ENCODE measurements at regions not wholly inside any gene's neighbourhood (a gene's known extent, or its start where the extent isn't known, plus 50 kb on each side); places are given as distances from the start of the nearest gene placed in this dataset.

DNA sequence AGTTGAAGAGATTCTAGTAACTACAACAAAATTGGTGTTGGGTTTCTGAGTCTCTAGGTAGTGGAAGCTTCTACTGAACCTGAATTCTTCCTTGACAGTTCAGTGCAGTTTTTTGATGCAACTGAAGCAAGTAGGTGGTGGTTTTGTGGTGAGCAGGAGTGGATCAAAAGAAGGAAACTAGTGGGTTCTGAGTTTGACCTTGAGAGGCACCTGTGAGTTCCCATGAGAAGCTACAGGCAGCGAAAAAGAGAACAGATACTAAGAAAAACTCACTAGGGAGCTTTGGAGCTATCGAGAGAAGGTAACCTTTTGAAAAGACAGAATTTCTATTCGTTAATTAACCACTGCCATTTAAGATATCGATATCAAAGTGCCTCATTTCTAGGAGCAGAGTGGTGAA, 145.2 kb downstream of the PDHA2 start:
- Histone ChIP-seq H3K79me2 (ENCODE audit: control insufficient read depth, insufficient read depth, low read length) (no peaks in the 10 kb centered on the region), H3K4me3 (no peak overlapping the region), H3K27me3 (replicated peaks in 1 of 2; ENCODE audit: control insufficient read depth in 2 of 2, insufficient read depth in 2 of 2, low read length in 1 of 2) (no peaks in the 10 kb centered on the region), H3K36me3 (ENCODE audit: control insufficient read depth in 2 of 2, insufficient read depth in 2 of 2, low read length in 1 of 2) (no peaks in the 10 kb centered on the region), H3K4me1 (ENCODE audit: control insufficient read depth, insufficient read depth, low read length) (no peaks in the 10 kb centered on the region), H3K9ac (ENCODE audit: control insufficient read depth, insufficient read depth, low read length) (no peak overlapping the region), H3K27ac (ENCODE audit: control insufficient read depth, insufficient read depth) (no peak overlapping the region), H3K9me3 (replicated peaks; ENCODE audit: control insufficient read depth, insufficient read depth, low read length) (no peaks in the 10 kb centered on the region; the same call in 2 of the 3 replicates), H3K4me2 (ENCODE audit: control insufficient read depth, insufficient read depth) (no peak overlapping the region), H2AFZ (ENCODE audit: control insufficient read depth, low read depth, low read length) (no peak overlapping the region), H4K20me1 (ENCODE audit: control insufficient read depth, insufficient read depth) (no peaks in the 10 kb centered on the region)
- ChIA-PET CTCF (no interaction called here), POLR2A (no interaction called here), SMC1A (ENCODE audit: uncharacterized antibody, unreplicated experiment) (interaction anchor here (1.8 kb wide), 1 partner anchor 13 kb away, joined by 3 read pairs; no protein-coding TSS in a partner anchor), RAD21 (ENCODE audit: unreplicated experiment) (no interaction called here)
- FAIRE-seq (no peak), DNase-seq (ENCODE audit: low read depth, low spot score) (peak; percentile 4), ATAC-seq (peak; percentile 77)
- no TSS peak for BruUV-seq (replicated peaks)
- in situ Hi-C loops (cut with MboI) (no loop called here), intact Hi-C loops (cut with micrococcal nuclease; ENCODE audit: unreplicated experiment) (no loop called here)
- WGBS (ENCODE audit: insufficient coverage, insufficient replicate concordance, low lambda C conversion rate, missing lambda C conversion rate) = 1% methylated on average over 4 of the region's 4 CpGs
- TF ChIP-seq HCFC1 (IDR thresholded peaks at IDR 0.05; ENCODE audit: low read length) = no peak
- TF ChIP-seq TCF3 (IDR thresholded peaks at IDR 0.05; ENCODE audit: borderline replicate concordance, insufficient read depth, low read depth, low read length) = no peak
- TF ChIP-seq, protein P1, sequence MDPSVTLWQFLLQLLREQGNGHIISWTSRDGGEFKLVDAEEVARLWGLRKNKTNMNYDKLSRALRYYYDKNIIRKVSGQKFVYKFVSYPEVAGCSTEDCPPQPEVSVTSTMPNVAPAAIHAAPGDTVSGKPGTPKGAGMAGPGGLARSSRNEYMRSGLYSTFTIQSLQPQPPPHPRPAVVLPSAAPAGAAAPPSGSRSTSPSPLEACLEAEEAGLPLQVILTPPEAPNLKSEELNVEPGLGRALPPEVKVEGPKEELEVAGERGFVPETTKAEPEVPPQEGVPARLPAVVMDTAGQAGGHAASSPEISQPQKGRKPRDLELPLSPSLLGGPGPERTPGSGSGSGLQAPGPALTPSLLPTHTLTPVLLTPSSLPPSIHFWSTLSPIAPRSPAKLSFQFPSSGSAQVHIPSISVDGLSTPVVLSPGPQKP (IDR thresholded peaks at IDR 0.05; ENCODE audit: low read depth, low read length) = no peak
- TF ChIP-seq MEF2B (IDR thresholded peaks at IDR 0.05; ENCODE audit: partially characterized antibody, poor library complexity, severe bottlenecking) = peak; percentile 49
- TF ChIP-seq CEBPB (IDR thresholded peaks at IDR 0.05; ENCODE audit: borderline replicate concordance in 1 of 2, low read depth in 2 of 2, low read length in 2 of 2) = no peak
- no peak for TF ChIP-seq EP300 (IDR thresholded peaks at IDR 0.05; ENCODE audit: borderline replicate concordance in 1 of 2, control insufficient read depth in 1 of 2, low read depth in 2 of 2, low read length in 2 of 2)
- no peak for TF ChIP-seq SRF (IDR thresholded peaks at IDR 0.05; ENCODE audit: low read depth in 2 of 2, low read length in 2 of 2)
- TF ChIP-seq, protein P2, sequence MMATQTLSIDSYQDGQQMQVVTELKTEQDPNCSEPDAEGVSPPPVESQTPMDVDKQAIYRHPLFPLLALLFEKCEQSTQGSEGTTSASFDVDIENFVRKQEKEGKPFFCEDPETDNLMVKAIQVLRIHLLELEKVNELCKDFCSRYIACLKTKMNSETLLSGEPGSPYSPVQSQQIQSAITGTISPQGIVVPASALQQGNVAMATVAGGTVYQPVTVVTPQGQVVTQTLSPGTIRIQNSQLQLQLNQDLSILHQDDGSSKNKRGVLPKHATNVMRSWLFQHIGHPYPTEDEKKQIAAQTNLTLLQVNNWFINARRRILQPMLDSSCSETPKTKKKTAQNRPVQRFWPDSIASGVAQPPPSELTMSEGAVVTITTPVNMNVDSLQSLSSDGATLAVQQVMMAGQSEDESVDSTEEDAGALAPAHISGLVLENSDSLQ (IDR thresholded peaks at IDR 0.05) = no peak
- TF ChIP-seq EZH2 (IDR thresholded peaks at IDR 0.05; ENCODE audit: borderline replicate concordance, control insufficient read depth, low read depth, low read length) = no peak
- peak; percentile 71 for TF ChIP-seq MTA2 (IDR thresholded peaks at IDR 0.05; ENCODE audit: low read depth)
- no peak for TF ChIP-seq HDGF (IDR thresholded peaks at IDR 0.05)
- 0 out of 2 replicates have a peak, but pooled peaks have one; percentile 9 for TF ChIP-seq RUNX3 (IDR thresholded peaks at IDR 0.05; ENCODE audit: low read length)
- TF ChIP-seq, protein P3, sequence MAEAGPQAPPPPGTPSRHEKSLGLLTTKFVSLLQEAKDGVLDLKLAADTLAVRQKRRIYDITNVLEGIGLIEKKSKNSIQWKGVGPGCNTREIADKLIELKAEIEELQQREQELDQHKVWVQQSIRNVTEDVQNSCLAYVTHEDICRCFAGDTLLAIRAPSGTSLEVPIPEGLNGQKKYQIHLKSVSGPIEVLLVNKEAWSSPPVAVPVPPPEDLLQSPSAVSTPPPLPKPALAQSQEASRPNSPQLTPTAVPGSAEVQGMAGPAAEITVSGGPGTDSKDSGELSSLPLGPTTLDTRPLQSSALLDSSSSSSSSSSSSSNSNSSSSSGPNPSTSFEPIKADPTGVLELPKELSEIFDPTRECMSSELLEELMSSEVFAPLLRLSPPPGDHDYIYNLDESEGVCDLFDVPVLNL (IDR thresholded peaks at IDR 0.05; ENCODE audit: low read depth, low read length) = no peak
- TF ChIP-seq, protein P4, sequence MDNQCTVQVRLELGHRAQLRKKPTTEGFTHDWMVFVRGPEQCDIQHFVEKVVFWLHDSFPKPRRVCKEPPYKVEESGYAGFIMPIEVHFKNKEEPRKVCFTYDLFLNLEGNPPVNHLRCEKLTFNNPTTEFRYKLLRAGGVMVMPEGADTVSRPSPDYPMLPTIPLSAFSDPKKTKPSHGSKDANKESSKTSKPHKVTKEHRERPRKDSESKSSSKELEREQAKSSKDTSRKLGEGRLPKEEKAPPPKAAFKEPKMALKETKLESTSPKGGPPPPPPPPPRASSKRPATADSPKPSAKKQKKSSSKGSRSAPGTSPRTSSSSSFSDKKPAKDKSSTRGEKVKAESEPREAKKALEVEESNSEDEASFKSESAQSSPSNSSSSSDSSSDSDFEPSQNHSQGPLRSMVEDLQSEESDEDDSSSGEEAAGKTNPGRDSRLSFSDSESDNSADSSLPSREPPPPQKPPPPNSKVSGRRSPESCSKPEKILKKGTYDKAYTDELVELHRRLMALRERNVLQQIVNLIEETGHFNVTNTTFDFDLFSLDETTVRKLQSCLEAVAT (IDR thresholded peaks at IDR 0.05) = no peak
- TF ChIP-seq ZZZ3 (IDR thresholded peaks at IDR 0.05; ENCODE audit: control insufficient read depth, insufficient read length, low read depth) = no peak
- TF ChIP-seq BCL11A (IDR thresholded peaks at IDR 0.05; ENCODE audit: low read depth, low read length) = no peak
- no peak for TF ChIP-seq FOS (IDR thresholded peaks at IDR 0.05; ENCODE audit: borderline replicate concordance, extremely low read depth, insufficient read length)
- no peak for TF ChIP-seq KAT2A (conservative IDR thresholded peaks at IDR 0.05; ENCODE audit: control insufficient read depth, low read depth, low read length)

Measured in GM12878 (cell line).